ENCODE measurements at regions not wholly inside any gene's neighbourhood (a gene's known extent, or its start where the extent isn't known, plus 50 kb on each side); places are given as distances from the start of the nearest gene placed in this dataset.
A peak's percentile ranks its signal among the peaks of the same experiment; 100 is the strongest.

DNA sequence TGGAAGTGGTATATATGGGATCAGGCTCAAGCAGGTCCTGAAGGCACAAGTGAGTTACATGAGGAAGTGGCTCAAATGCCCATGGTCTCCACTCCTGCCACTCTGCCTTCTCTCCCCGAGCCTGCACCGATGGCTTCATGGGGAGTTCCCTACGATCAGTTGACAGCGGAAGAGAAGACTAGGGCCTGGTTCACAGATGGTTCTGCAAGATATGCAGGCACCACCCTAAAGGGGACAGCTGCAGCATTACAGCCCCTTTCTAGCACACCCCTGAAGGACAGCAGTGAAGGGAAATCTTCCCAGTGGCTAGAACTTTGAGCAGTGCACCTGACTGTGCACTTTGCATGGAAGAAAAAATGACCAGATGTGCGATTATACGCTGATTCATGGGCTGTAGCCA lies 95.3 kb downstream of the HOXA1 start:
- FAIRE-seq (no peak), DNase-seq (ENCODE audit: extremely low read depth in 1 of 4, low spot score in 3 of 4) (peak in 1 of 4 experiments; percentile 6), ATAC-seq (no peak)
- Histone ChIP-seq H3K4me1 (replicated peaks in 1 of 2; ENCODE audit: control insufficient read depth in 2 of 2, insufficient read depth in 2 of 2, low read length in 2 of 2) (no peaks in the 10 kb centered on the region), H3K4me2 (ENCODE audit: insufficient read depth, low read length) (no peak overlapping the region), H3K9me3 (replicated peaks; ENCODE audit: control insufficient read depth, insufficient read depth, low read depth, low read length) (no peaks in the 10 kb centered on the region), H3K36me3 (ENCODE audit: control insufficient read depth, insufficient read depth, low read length) (no peaks in the 10 kb centered on the region), H3K27me3 (ENCODE audit: control insufficient read depth in 2 of 2, insufficient read depth in 2 of 2, low read length in 2 of 2) (no peaks in the 10 kb centered on the region), H3K4me3 (no peak overlapping the region), H3K27ac (ENCODE audit: extremely low read depth, low read depth, low read length) (no peak overlapping the region), H2AFZ (ENCODE audit: low read depth, low read length) (no peak overlapping the region), H3K9ac (ENCODE audit: insufficient read depth in 1 of 2, low read depth in 2 of 2, low read length in 2 of 2) (no peak overlapping the region), H3K79me2 (ENCODE audit: control insufficient read depth, insufficient read depth, low read length) (no peaks in the 10 kb centered on the region), H4K20me1 (replicated peaks; ENCODE audit: control insufficient read depth, insufficient read depth, low read length) (no peaks in the 10 kb centered on the region), H3K9me1 (ENCODE audit: control insufficient read depth, insufficient read depth, low read length) (no peaks in the 10 kb centered on the region)
- in situ Hi-C loops (cut with MboI) (no loop called here), intact Hi-C loops (cut with micrococcal nuclease) (no loop called here)
- 0% methylated on average over 6 of the region's 6 CpGs for WGBS (ENCODE audit: insufficient coverage, low coverage, missing lambda C conversion rate)
- TF ChIP-seq CHD4 (IDR thresholded peaks at IDR 0.05; ENCODE audit: insufficient read depth, insufficient replicate concordance, low read depth, low read length, poor library complexity, severe bottlenecking) (no peak), ZNF121 (CRISPR knock-in tag; conservative IDR thresholded peaks at IDR 0.05) (no peak), DNMT1 (IDR thresholded peaks at IDR 0.05) (no peak), EHMT2 (IDR thresholded peaks at IDR 0.05) (no peak), YBX1 (IDR thresholded peaks at IDR 0.05) (no peak), FOXK1 (CRISPR knock-in tag; IDR thresholded peaks at IDR 0.05; ENCODE audit: borderline replicate concordance) (no peak), TCF3 (CRISPR knock-in tag; IDR thresholded peaks at IDR 0.05) (no peak), BRCA1 (IDR thresholded peaks at IDR 0.05) (no peak), BRCA1 (CRISPR knock-in tag; IDR thresholded peaks at IDR 0.05) (no peak), MAFG (tag; conservative IDR thresholded peaks at IDR 0.05) (no peak), ELF1 (tag; IDR thresholded peaks at IDR 0.05) (no peak), CAMTA2 (CRISPR knock-in tag; conservative IDR thresholded peaks at IDR 0.05) (no peak)
- TF ChIP-seq, protein P1, sequence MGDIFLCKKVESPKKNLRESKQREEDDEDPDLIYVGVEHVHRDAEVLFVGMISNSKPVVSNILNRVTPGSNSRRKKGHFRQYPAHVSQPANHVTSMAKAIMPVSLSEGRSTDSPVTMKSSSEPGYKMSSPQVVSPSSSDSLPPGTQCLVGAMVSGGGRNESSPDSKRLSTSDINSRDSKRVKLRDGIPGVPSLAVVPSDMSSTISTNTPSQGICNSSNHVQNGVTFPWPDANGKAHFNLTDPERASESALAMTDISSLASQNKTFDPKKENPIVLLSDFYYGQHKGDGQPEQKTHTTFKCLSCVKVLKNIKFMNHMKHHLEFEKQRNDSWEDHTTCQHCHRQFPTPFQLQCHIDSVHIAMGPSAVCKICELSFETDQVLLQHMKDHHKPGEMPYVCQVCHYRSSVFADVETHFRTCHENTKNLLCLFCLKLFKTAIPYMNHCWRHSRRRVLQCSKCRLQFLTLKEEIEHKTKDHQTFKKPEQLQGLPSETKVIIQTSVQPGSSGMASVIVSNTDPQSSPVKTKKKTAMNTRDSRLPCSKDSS (IDR thresholded peaks at IDR 0.05; ENCODE audit: low read depth, partially characterized antibody) = no peak
- TF ChIP-seq, protein P2, sequence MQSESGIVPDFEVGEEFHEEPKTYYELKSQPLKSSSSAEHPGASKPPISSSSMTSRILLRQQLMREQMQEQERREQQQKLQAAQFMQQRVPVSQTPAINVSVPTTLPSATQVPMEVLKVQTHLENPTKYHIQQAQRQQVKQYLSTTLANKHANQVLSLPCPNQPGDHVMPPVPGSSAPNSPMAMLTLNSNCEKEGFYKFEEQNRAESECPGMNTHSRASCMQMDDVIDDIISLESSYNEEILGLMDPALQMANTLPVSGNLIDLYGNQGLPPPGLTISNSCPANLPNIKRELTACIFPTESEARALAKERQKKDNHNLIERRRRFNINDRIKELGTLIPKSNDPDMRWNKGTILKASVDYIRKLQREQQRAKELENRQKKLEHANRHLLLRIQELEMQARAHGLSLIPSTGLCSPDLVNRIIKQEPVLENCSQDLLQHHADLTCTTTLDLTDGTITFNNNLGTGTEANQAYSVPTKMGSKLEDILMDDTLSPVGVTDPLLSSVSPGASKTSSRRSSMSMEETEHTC (IDR thresholded peaks at IDR 0.05) = no peak
- TF ChIP-seq, protein P3, sequence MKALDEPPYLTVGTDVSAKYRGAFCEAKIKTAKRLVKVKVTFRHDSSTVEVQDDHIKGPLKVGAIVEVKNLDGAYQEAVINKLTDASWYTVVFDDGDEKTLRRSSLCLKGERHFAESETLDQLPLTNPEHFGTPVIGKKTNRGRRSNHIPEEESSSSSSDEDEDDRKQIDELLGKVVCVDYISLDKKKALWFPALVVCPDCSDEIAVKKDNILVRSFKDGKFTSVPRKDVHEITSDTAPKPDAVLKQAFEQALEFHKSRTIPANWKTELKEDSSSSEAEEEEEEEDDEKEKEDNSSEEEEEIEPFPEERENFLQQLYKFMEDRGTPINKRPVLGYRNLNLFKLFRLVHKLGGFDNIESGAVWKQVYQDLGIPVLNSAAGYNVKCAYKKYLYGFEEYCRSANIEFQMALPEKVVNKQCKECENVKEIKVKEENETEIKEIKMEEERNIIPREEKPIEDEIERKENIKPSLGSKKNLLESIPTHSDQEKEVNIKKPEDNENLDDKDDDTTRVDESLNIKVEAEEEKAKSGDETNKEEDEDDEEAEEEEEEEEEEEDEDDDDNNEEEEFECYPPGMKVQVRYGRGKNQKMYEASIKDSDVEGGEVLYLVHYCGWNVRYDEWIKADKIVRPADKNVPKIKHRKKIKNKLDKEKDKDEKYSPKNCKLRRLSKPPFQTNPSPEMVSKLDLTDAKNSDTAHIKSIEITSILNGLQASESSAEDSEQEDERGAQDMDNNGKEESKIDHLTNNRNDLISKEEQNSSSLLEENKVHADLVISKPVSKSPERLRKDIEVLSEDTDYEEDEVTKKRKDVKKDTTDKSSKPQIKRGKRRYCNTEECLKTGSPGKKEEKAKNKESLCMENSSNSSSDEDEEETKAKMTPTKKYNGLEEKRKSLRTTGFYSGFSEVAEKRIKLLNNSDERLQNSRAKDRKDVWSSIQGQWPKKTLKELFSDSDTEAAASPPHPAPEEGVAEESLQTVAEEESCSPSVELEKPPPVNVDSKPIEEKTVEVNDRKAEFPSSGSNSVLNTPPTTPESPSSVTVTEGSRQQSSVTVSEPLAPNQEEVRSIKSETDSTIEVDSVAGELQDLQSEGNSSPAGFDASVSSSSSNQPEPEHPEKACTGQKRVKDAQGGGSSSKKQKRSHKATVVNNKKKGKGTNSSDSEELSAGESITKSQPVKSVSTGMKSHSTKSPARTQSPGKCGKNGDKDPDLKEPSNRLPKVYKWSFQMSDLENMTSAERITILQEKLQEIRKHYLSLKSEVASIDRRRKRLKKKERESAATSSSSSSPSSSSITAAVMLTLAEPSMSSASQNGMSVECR (CRISPR knock-in tag; IDR thresholded peaks at IDR 0.05) = no peak
- ChIA-PET POLR2A (no interaction called here), CTCF (ENCODE audit: low intra/inter-chr PET ratio) (no interaction called here)
- BruUV-seq (replicated peaks) = no TSS peak

All from K562 (cell line).